ENCODE measurements at regions not wholly inside any gene's neighbourhood (a gene's known extent, or its start where the extent isn't known, plus 50 kb on each side); places are given as distances from the start of the nearest gene placed in this dataset.

GRCh38 chr20:11796026-11796425, 121.7 kb upstream of the BTBD3 start:
- WGBS, 2 donors (ENCODE audit: low coverage in 1 of 2): 77 to 82% methylated on average over 3 to 4 of the region's 4 CpGs
- H3K36me3 ChIP-seq: no peaks in the 10 kb centered on the region
- no peak for TF ChIP-seq POLR2A (IDR thresholded peaks at IDR 0.05)
- TF ChIP-seq POLR2AphosphoS5 (IDR thresholded peaks at IDR 0.05): no peak
- ATAC-seq: no peak
- H3K9me3 ChIP-seq: no peaks in the 10 kb centered on the region
- H3K4me1 ChIP-seq: no peaks in the 10 kb centered on the region
- H3K27ac ChIP-seq: no peak overlapping the region
- no peak overlapping the region for H3K4me3 ChIP-seq
- no peaks in the 10 kb centered on the region for H3K27me3 ChIP-seq

GRCh38 chr20:11797156-11797555, 120.5 kb upstream of the BTBD3 start:
- H3K27ac ChIP-seq: no peak overlapping the region
- H3K27me3 ChIP-seq: no peaks in the 10 kb centered on the region
- H3K4me1 ChIP-seq: no peaks in the 10 kb centered on the region
- no peak for ATAC-seq
- no peaks in the 10 kb centered on the region for H3K9me3 ChIP-seq
- H3K36me3 ChIP-seq: no peaks in the 10 kb centered on the region
- H3K4me3 ChIP-seq: no peak overlapping the region
- TF ChIP-seq CTCF (IDR thresholded peaks at IDR 0.05): no peak
- TF ChIP-seq EP300 (IDR thresholded peaks at IDR 0.05): no peak
- TF ChIP-seq POLR2A (IDR thresholded peaks at IDR 0.05): no peak
- no peak for TF ChIP-seq POLR2AphosphoS5 (IDR thresholded peaks at IDR 0.05)

- no peaks in the 10 kb centered on the region for H3K27me3 ChIP-seq
- H3K4me3 ChIP-seq: no peak overlapping the region
- TF ChIP-seq EP300 (IDR thresholded peaks at IDR 0.05) (no peak), POLR2A (IDR thresholded peaks at IDR 0.05) (no peak), CTCF (IDR thresholded peaks at IDR 0.05) (no peak), POLR2AphosphoS5 (IDR thresholded peaks at IDR 0.05) (no peak)
- ATAC-seq: no peak
- H3K27ac ChIP-seq: no peak overlapping the region
- no peaks in the 10 kb centered on the region for H3K36me3 ChIP-seq
- no peaks in the 10 kb centered on the region for H3K4me1 ChIP-seq
- WGBS, 2 donors (ENCODE audit: low coverage in 1 of 2): 77 to 86% methylated on average over 1 to 2 of the region's 2 CpGs
- H3K9me3 ChIP-seq: no peaks in the 10 kb centered on the region
Measured at GRCh38 chr20:11799281-11799684, 118.4 kb upstream of the BTBD3 start.

GRCh38 chr20:11807054-11808048, 110.3 kb upstream of the BTBD3 start:
- Histone ChIP-seq H3K4me3 (no peak overlapping the region), H3K9me3 (no peaks in the 10 kb centered on the region), H3K27ac (peak overlapping the region in 2 of 4 donors; percentile 3 to 61), H3K36me3 (no peaks in the 10 kb centered on the region), H3K4me1 (peaks cover 0 to 18% (median 4%) of the 10 kb centered on the region in 3 donors), H3K27me3 (no peaks in the 10 kb centered on the region)
- WGBS, 2 donors (ENCODE audit: low coverage in 1 of 2): 8 to 19% methylated on average over 4 of the region's 4 CpGs
- TF ChIP-seq POLR2AphosphoS5 (IDR thresholded peaks at IDR 0.05): peak; percentile 82
- no peak for TF ChIP-seq POLR2A (IDR thresholded peaks at IDR 0.05)
- ATAC-seq: peak; percentile 88

GRCh38 chr20:11808841-11809240, 108.9 kb upstream of the BTBD3 start:
- no peaks in the 10 kb centered on the region for H3K27me3 ChIP-seq
- peaks cover 0 to 18% (median 4%) of the 10 kb centered on the region in 3 donors for H3K4me1 ChIP-seq
- no peak for TF ChIP-seq CTCF (IDR thresholded peaks at IDR 0.05)
- TF ChIP-seq POLR2AphosphoS5 (IDR thresholded peaks at IDR 0.05): no peak
- no peak for TF ChIP-seq EP300 (IDR thresholded peaks at IDR 0.05)
- TF ChIP-seq POLR2A (IDR thresholded peaks at IDR 0.05): no peak
- no peak overlapping the region for H3K27ac ChIP-seq
- WGBS, 2 donors (ENCODE audit: low coverage in 1 of 2): 75 to 78% methylated on average over 5 of the region's 5 CpGs
- no peaks in the 10 kb centered on the region for H3K9me3 ChIP-seq
- ATAC-seq: no peak
- H3K4me3 ChIP-seq: no peak overlapping the region
- no peaks in the 10 kb centered on the region for H3K36me3 ChIP-seq
